Smooth muscle cell (in vitro differentiated cells): ENCODE measurements at regions not wholly inside any gene's neighbourhood (a gene's known extent, or its start where the extent isn't known, plus 50 kb on each side); places are given as distances from the start of the nearest gene placed in this dataset.

Experiments used
- DNase-seq: peaks from one replicate; lab custom pipeline; 2025; ENCODE audit not compliant: unreplicated experiment; lab: John Stamatoyannopoulos, UW
- H2AFZ ChIP-seq: fragments of 200-600 bp; sonication (generic); 2 replicates; pipeline ENCODE4 v1.6.0; 2016; ENCODE audit warnings: antibody characterized with exemption, low read depth, mild to moderate bottlenecking
- H3F3A ChIP-seq: fragments of 200-600 bp; sonication (generic); 2 replicates; pipeline ENCODE4 v1.6.0; 2017; ENCODE audit warnings: antibody characterized with exemption, low read depth
- H3K27ac ChIP-seq: fragments of 200-600 bp; sonication (generic); 2 replicates; pipeline ENCODE4 v1.5.1; 2016; ENCODE audit warnings: low read depth, mild to moderate bottlenecking
- H3K27me3 ChIP-seq: fragments of 200-600 bp; sonication (generic); 2 replicates; pipeline ENCODE4 v1.6.1; 2016; ENCODE audit warnings: low read depth, mild to moderate bottlenecking
- H3K36me3 ChIP-seq: fragments of 200-600 bp; sonication (generic); 2 replicates; pipeline ENCODE4 v1.5.1; 2016; ENCODE audit warnings: low read depth
- H3K4me1 ChIP-seq: fragments of 200-600 bp; sonication (generic); 2 replicates; pipeline ENCODE4 v1.5.1; 2016; ENCODE audit warnings: low read depth
- H3K4me2 ChIP-seq: fragments of 200-600 bp; sonication (generic); 2 replicates; pipeline ENCODE4 v1.6.0; 2016; ENCODE audit warnings: mild to moderate bottlenecking
- H3K4me3 ChIP-seq: fragments of 200-600 bp; sonication (generic); 2 replicates; pipeline ENCODE4 v1.5.1; 2016; ENCODE audit warnings: mild to moderate bottlenecking
- H3K79me2 ChIP-seq: fragments of 200-600 bp; sonication (generic); 2 replicates; pipeline ENCODE4 v1.6.0; 2016; ENCODE audit warnings: low read depth, mild to moderate bottlenecking
- H3K9ac ChIP-seq: fragments of 200-600 bp; sonication (generic); 2 replicates; pipeline ENCODE4 v1.6.0; 2016; ENCODE audit warnings: low read depth
- H3K9me3 ChIP-seq: fragments of 200-600 bp; sonication (generic); replicated peaks from 2 replicates; pipeline ENCODE4 v1.5.1; 2016; ENCODE audit warnings: low read depth
- H4K20me1 ChIP-seq: fragments of 200-600 bp; sonication (generic); 2 replicates; pipeline ENCODE4 v1.6.0; 2016; ENCODE audit warnings: low read depth
- CTCF ChIP-seq: fragments of 200-600 bp; sonication (generic); IDR thresholded peaks from 2 replicates; pipeline ENCODE4 v1.5.1; 2017; ENCODE audit warnings: borderline replicate concordance, mild to moderate bottlenecking, antibody characterized with exemption; ENCODE audit not compliant: insufficient read depth, poor library complexity, severe bottlenecking
- WGBS: methylation state at CpG from one replicate; pipeline ENCODE4 v1.1.7; 2016; ENCODE audit warnings: low lambda C conversion rate; 5-methylcytosine and 5-hydroxymethylcytosine counted together

GRCh38 chr1:233512538-233512937, 101.4 kb upstream of the KCNK1 start:
- H3K27me3 ChIP-seq, result no peaks in the 10 kb centered on the region
- no peak overlapping the region for H3K27ac ChIP-seq
- no peaks in the 10 kb centered on the region for H3K36me3 ChIP-seq
- H3K79me2 ChIP-seq, result no peaks in the 10 kb centered on the region
- no peak overlapping the region for H3K4me3 ChIP-seq
- H3K4me2 ChIP-seq, result no peak overlapping the region
- no peak for TF ChIP-seq CTCF
- H3K9ac ChIP-seq, result no peak overlapping the region
- H3K9me3 ChIP-seq, result no peaks in the 10 kb centered on the region
- no peaks in the 10 kb centered on the region for H3F3A ChIP-seq
- 87% methylated on average over 3 of the region's 3 CpGs for WGBS
- H3K4me1 ChIP-seq, result no peaks in the 10 kb centered on the region
- H2AFZ ChIP-seq, result no peak overlapping the region
- H4K20me1 ChIP-seq, result no peaks in the 10 kb centered on the region
- DNase-seq, result no peak

GRCh38 chr1:233513431-233513830, 100.5 kb upstream of the KCNK1 start:
- H3F3A ChIP-seq, result no peaks in the 10 kb centered on the region
- H3K27me3 ChIP-seq, result no peaks in the 10 kb centered on the region
- no peak overlapping the region for H3K9ac ChIP-seq
- H3K9me3 ChIP-seq, result no peaks in the 10 kb centered on the region
- no peaks in the 10 kb centered on the region for H3K4me1 ChIP-seq
- H3K4me3 ChIP-seq, result no peak overlapping the region
- no peak for DNase-seq
- no peak for TF ChIP-seq CTCF
- H3K4me2 ChIP-seq, result no peak overlapping the region
- H4K20me1 ChIP-seq, result no peaks in the 10 kb centered on the region
- no peaks in the 10 kb centered on the region for H3K79me2 ChIP-seq
- no peak overlapping the region for H3K27ac ChIP-seq
- H3K36me3 ChIP-seq, result no peaks in the 10 kb centered on the region
- H2AFZ ChIP-seq, result no peak overlapping the region

- Histone ChIP-seq H3F3A (no peaks in the 10 kb centered on the region), H3K36me3 (no peaks in the 10 kb centered on the region), H3K9me3 (no peaks in the 10 kb centered on the region), H2AFZ (no peak overlapping the region), H3K27ac (no peak overlapping the region), H4K20me1 (no peaks in the 10 kb centered on the region), H3K4me1 (no peaks in the 10 kb centered on the region), H3K79me2 (no peaks in the 10 kb centered on the region), H3K4me3 (no peak overlapping the region), H3K27me3 (no peaks in the 10 kb centered on the region), H3K9ac (no peak overlapping the region), H3K4me2 (no peak overlapping the region)
- 92% methylated on average over 13 of the region's 21 CpGs for WGBS
- no peak for TF ChIP-seq CTCF
- no peak for DNase-seq
Measured at GRCh38 chr1:233514946-233515391, 98.9 kb upstream of the KCNK1 start.

- no peaks in the 10 kb centered on the region for H3K79me2 ChIP-seq
Measured at GRCh38 chr1:233516732-233517131, 97.2 kb upstream of the KCNK1 start.

More at GRCh38 chr1:233516732-233517131, 97.2 kb upstream of the KCNK1 start:
- 87% methylated on average over 9 of the region's 9 CpGs for WGBS
- Histone ChIP-seq H3K4me1 (no peaks in the 10 kb centered on the region), H3K9me3 (no peaks in the 10 kb centered on the region), H2AFZ (no peak overlapping the region), H4K20me1 (no peaks in the 10 kb centered on the region), H3K9ac (no peak overlapping the region), H3K27me3 (no peaks in the 10 kb centered on the region), H3F3A (no peaks in the 10 kb centered on the region), H3K27ac (no peak overlapping the region), H3K4me3 (no peak overlapping the region), H3K4me2 (no peak overlapping the region), H3K36me3 (no peaks in the 10 kb centered on the region)
- DNase-seq, result no peak
- no peak for TF ChIP-seq CTCF
